ENCODE measurements at regions not wholly inside any gene's neighbourhood (a gene's known extent, or its start where the extent isn't known, plus 50 kb on each side); places are given as distances from the start of the nearest gene placed in this dataset.

DNA sequence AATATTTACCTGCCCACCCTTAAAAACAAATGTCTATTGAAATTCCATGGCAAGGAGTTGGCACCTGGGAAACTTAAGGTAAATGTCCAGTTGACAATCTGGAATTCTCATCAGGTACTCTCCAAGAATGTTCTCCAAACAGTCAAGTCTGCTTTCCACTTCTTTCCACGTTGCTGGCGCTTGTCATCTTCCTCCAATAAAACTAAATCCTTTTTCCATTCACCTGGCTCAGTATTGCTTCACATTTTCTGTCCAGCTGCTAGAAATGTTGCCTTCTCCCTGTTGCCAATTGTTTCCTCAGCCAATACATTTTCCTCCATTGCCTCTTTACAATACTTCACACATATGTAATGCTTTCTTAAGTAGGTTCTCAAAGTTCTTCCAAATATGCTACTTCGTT, 1288.1 kb upstream of the MAP3K7 start:
- no peak overlapping the region for H2BK12ac ChIP-seq (ENCODE audit: insufficient read length, low read depth, low read length)
- TF ChIP-seq, protein P1, sequence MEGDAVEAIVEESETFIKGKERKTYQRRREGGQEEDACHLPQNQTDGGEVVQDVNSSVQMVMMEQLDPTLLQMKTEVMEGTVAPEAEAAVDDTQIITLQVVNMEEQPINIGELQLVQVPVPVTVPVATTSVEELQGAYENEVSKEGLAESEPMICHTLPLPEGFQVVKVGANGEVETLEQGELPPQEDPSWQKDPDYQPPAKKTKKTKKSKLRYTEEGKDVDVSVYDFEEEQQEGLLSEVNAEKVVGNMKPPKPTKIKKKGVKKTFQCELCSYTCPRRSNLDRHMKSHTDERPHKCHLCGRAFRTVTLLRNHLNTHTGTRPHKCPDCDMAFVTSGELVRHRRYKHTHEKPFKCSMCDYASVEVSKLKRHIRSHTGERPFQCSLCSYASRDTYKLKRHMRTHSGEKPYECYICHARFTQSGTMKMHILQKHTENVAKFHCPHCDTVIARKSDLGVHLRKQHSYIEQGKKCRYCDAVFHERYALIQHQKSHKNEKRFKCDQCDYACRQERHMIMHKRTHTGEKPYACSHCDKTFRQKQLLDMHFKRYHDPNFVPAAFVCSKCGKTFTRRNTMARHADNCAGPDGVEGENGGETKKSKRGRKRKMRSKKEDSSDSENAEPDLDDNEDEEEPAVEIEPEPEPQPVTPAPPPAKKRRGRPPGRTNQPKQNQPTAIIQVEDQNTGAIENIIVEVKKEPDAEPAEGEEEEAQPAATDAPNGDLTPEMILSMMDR (conservative IDR thresholded peaks at IDR 0.05) = no peak
- no peak for DNase-seq
- peaks cover 0 to 2% (median 0%) of the 10 kb centered on the region in 3 experiments; a peak in 1 of 7 replicates for H3K36me3 Mint-ChIP-seq (ENCODE audit: insufficient read depth in 1 of 3, low read depth in 3 of 3)
- no peak overlapping the region for H3K18ac ChIP-seq (ENCODE audit: insufficient read length, low read depth, low read length)
- no peaks in the 10 kb centered on the region for H3K4me1 Mint-ChIP-seq
- no peak overlapping the region for H3K23ac ChIP-seq (ENCODE audit: insufficient read length, low read depth, low read length)
- peaks cover 4% of the 10 kb centered on the region in 2 experiments; a peak in 3 of 5 replicates for H3K9me3 Mint-ChIP-seq
- H3K79me1 ChIP-seq (ENCODE audit: insufficient read depth, low read depth, low read length, poor library complexity, severe bottlenecking) = no peaks in the 10 kb centered on the region
- H3K27me3 ChIP-seq (ENCODE audit: insufficient read depth, low read length) = no peaks in the 10 kb centered on the region
- H4K91ac ChIP-seq (ENCODE audit: insufficient read length, low read depth, low read length) = no peak overlapping the region
- H3K23me2 ChIP-seq (ENCODE audit: insufficient read length, low read depth, low read length, poor library complexity, severe bottlenecking) = no peaks in the 10 kb centered on the region
- no peak overlapping the region for H2BK15ac ChIP-seq (ENCODE audit: low read depth, low read length)
- H4K8ac ChIP-seq (replicated peaks; ENCODE audit: insufficient read length, low read depth, low read length) = no peak overlapping the region
- H3K9me3 ChIP-seq (ENCODE audit: control insufficient read depth, low read depth, low read length) = no peaks in the 10 kb centered on the region
- H2AK5ac ChIP-seq (ENCODE audit: insufficient read length, low read length) = no peak overlapping the region
- H3T11ph ChIP-seq (ENCODE audit: low read length) = no peak overlapping the region
- no peak overlapping the region for H3K4me3 Mint-ChIP-seq
- no peak overlapping the region for H3K9ac ChIP-seq (ENCODE audit: extremely low read depth, insufficient read length, low read length)
- H3K27me3 Mint-ChIP-seq (ENCODE audit: low read depth) = no peaks in the 10 kb centered on the region; the same call in 1 of the 2 replicates
- no peak overlapping the region for H4K5ac ChIP-seq (ENCODE audit: insufficient read length, low read depth, low read length)
- no peaks in the 10 kb centered on the region for H3K79me2 ChIP-seq (ENCODE audit: insufficient read depth, low read length)
- no peak overlapping the region for H2BK120ac ChIP-seq (ENCODE audit: low read depth, low read length, poor library complexity, severe bottlenecking)
- H3K14ac ChIP-seq (ENCODE audit: insufficient read depth, low read length) = no peak overlapping the region
- H2BK20ac ChIP-seq (ENCODE audit: low read depth, low read length, poor library complexity, severe bottlenecking) = no peak overlapping the region
- H3K27ac Mint-ChIP-seq = no peak overlapping the region
- H3K27ac ChIP-seq (ENCODE audit: insufficient read length, low read depth, low read length) = no peak overlapping the region
- no peak overlapping the region for H3K56ac ChIP-seq (ENCODE audit: insufficient read length, low read depth, low read length)
- no peaks in the 10 kb centered on the region for H3K4me1 ChIP-seq (ENCODE audit: insufficient read depth, low read length)
- no peak overlapping the region for H3K4ac ChIP-seq (ENCODE audit: low read depth, low read length)
- H3K4me2 ChIP-seq (ENCODE audit: insufficient read depth, insufficient read length, low read length) = no peak overlapping the region
- no peak overlapping the region for H2BK5ac ChIP-seq (ENCODE audit: insufficient read length, low read length)
- H4K20me1 ChIP-seq (ENCODE audit: control insufficient read depth, insufficient read depth, insufficient read length) = no peaks in the 10 kb centered on the region
- no peak overlapping the region for H2AFZ ChIP-seq (ENCODE audit: low read length)
- no CpG with 5 or more reads among the region's 3 CpGs for WGBS (ENCODE audit: extremely low coverage, insufficient read length, low lambda C conversion rate)

All from H9 (cell line).